Progenitor cell of endocrine pancreas (in vitro differentiated cells): ENCODE measurements at regions not wholly inside any gene's neighbourhood (a gene's known extent, or its start where the extent isn't known, plus 50 kb on each side); places are given as distances from the start of the nearest gene placed in this dataset.

Experiments used
- DNase-seq: peaks from one replicate; pipeline ENCODE4 v3.0.0; 2021; ENCODE audit warnings: low spot score; ENCODE audit not compliant: unreplicated experiment
- H3K27ac Mint-ChIP-seq: 2 replicates; pipeline ENCODE4 v1.8.0; 2021; ENCODE audit warnings: mild to moderate bottlenecking, moderate library complexity, mixed read lengths
- H3K27me3 Mint-ChIP-seq: 2 replicates; pipeline ENCODE4 v1.8.0; 2021; ENCODE audit warnings: mixed read lengths
- H3K36me3 Mint-ChIP-seq: 2 replicates; pipeline ENCODE4 v1.8.0; 2022; ENCODE audit warnings: mixed read lengths; ENCODE audit not compliant: insufficient read depth
- H3K4me1 Mint-ChIP-seq: 2 replicates; pipeline ENCODE4 v1.8.0; 2021; ENCODE audit warnings: low read depth, mixed read lengths
- H3K4me3 Mint-ChIP-seq: 2 replicates; pipeline ENCODE4 v1.8.0; 2021; ENCODE audit warnings: low read depth, mild to moderate bottlenecking, moderate library complexity, mixed read lengths
- H3K9me3 Mint-ChIP-seq: 2 replicates; pipeline ENCODE4 v1.8.0; 2021; ENCODE audit warnings: low read depth, mixed read lengths
- TF ChIP-seq, protein P1 (sequence below): fragments of 200-600 bp; sonication (generic); IDR thresholded peaks from one replicate; pipeline ENCODE4 v1.5.0; 2021; ENCODE audit warnings: antibody characterized with exemption, mild to moderate bottlenecking; ENCODE audit not compliant: unreplicated experiment

DNA sequence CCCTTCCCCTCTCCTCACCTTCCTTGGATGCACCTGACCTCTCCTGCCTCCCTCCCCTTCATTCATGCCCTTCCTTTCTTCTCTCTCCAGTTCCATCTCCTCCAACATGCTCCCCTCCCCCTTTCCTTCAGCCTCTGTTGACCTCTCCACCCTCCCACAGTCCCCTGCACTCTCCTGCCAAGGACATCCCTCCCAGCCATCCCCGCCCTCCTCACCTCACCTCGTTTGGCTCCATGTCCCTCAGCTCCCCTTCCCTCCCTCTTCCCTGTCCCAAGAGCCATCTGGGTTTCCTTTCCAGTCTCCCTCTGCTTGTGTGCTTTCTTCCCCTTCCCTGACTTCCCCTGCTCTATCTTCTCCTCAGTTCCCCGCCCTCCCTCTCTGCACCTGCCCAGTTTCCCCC is 819.7 kb downstream of the KCNJ18 start:
- Mint-ChIP-seq H3K9me3 (peaks cover 40% of the 10 kb centered on the region), H3K36me3 (peaks cover 2% of the 10 kb centered on the region)

GRCh38 chr17:22512506-22512905 is 820.2 kb downstream of the KCNJ18 start:
- Mint-ChIP-seq H3K27me3 (no peaks in the 10 kb centered on the region), H3K36me3 (peaks cover 2% of the 10 kb centered on the region), H3K9me3 (peaks cover 40% of the 10 kb centered on the region)

More for the DNA sequence above, 819.7 kb downstream of the KCNJ18 start:
- TF ChIP-seq, protein P1, sequence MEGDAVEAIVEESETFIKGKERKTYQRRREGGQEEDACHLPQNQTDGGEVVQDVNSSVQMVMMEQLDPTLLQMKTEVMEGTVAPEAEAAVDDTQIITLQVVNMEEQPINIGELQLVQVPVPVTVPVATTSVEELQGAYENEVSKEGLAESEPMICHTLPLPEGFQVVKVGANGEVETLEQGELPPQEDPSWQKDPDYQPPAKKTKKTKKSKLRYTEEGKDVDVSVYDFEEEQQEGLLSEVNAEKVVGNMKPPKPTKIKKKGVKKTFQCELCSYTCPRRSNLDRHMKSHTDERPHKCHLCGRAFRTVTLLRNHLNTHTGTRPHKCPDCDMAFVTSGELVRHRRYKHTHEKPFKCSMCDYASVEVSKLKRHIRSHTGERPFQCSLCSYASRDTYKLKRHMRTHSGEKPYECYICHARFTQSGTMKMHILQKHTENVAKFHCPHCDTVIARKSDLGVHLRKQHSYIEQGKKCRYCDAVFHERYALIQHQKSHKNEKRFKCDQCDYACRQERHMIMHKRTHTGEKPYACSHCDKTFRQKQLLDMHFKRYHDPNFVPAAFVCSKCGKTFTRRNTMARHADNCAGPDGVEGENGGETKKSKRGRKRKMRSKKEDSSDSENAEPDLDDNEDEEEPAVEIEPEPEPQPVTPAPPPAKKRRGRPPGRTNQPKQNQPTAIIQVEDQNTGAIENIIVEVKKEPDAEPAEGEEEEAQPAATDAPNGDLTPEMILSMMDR: no peak
- Mint-ChIP-seq H3K4me1 (no peaks in the 10 kb centered on the region), H3K27ac (no peak overlapping the region), H3K27me3 (no peaks in the 10 kb centered on the region), H3K4me3 (no peak overlapping the region)
- DNase-seq: no peak

GRCh38 chr17:22512997-22513538 is 820.7 kb downstream of the KCNJ18 start:
- Mint-ChIP-seq H3K27me3 (no peaks in the 10 kb centered on the region), H3K4me3 (no peak overlapping the region), H3K27ac (no peak overlapping the region), H3K9me3 (peaks cover 43% of the 10 kb centered on the region), H3K36me3 (peaks cover 2% of the 10 kb centered on the region), H3K4me1 (no peaks in the 10 kb centered on the region)
- TF ChIP-seq, protein P1: no peak
- DNase-seq: no peak

More at GRCh38 chr17:22512506-22512905, 820.2 kb downstream of the KCNJ18 start:
- Mint-ChIP-seq H3K4me1 (no peaks in the 10 kb centered on the region), H3K27ac (no peak overlapping the region), H3K4me3 (no peak overlapping the region)
- no peak for DNase-seq
- TF ChIP-seq, protein P1: no peak

GRCh38 chr17:22514315-22514714 is 822.0 kb downstream of the KCNJ18 start:
- no peak overlapping the region for H3K4me3 Mint-ChIP-seq
- H3K36me3 Mint-ChIP-seq: peaks cover 2% of the 10 kb centered on the region
- H3K4me1 Mint-ChIP-seq: no peaks in the 10 kb centered on the region
- H3K27ac Mint-ChIP-seq: no peak overlapping the region
- no peak for DNase-seq
- H3K9me3 Mint-ChIP-seq: peaks cover 41% of the 10 kb centered on the region
- H3K27me3 Mint-ChIP-seq: no peaks in the 10 kb centered on the region
- TF ChIP-seq, protein P1: no peak

DNA sequence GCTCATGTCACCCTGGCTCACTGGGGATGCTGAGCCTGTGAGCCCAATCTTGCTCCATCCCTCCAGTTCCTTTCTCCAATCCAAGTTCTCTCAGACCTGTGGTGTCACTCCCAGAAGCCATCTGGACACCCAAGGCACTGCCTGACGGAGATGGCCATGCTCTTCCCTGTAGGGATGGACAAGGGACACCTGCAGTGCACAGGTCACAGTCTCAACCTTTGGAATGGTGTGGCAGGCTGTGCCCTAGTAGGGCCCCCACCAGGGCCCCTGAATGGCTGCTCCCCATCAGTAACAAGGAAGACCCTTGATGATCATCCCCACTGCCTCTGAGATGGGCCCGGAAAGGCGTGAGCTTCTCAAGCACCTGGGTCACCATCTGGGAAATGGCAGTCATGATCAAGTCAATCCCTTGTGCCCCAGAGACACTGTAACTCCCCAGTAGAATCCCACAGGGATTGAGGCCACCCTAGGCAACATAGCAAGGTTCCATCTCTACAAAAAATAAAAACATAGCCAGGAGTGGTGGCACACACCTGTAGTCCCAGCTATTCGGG is 822.5 kb downstream of the KCNJ18 start:
- no peak overlapping the region for H3K27ac Mint-ChIP-seq
- H3K27me3 Mint-ChIP-seq: no peaks in the 10 kb centered on the region
- peaks cover 2% of the 10 kb centered on the region for H3K36me3 Mint-ChIP-seq

More for the DNA sequence above, 822.5 kb downstream of the KCNJ18 start:
- TF ChIP-seq, protein P1: no peak
- H3K4me1 Mint-ChIP-seq: no peaks in the 10 kb centered on the region
- H3K9me3 Mint-ChIP-seq: peaks cover 40% of the 10 kb centered on the region
- no peak overlapping the region for H3K4me3 Mint-ChIP-seq
- DNase-seq: no peak
